ENCODE measurements at regions not wholly inside any gene's neighbourhood (a gene's known extent, or its start where the extent isn't known, plus 50 kb on each side); places are given as distances from the start of the nearest gene placed in this dataset.
"Not testable (repeated sequence)": the region's sequence is repeated elsewhere in the genome, so short reads cannot be mapped to it uniquely, and the experiment has no call there.

DNA sequence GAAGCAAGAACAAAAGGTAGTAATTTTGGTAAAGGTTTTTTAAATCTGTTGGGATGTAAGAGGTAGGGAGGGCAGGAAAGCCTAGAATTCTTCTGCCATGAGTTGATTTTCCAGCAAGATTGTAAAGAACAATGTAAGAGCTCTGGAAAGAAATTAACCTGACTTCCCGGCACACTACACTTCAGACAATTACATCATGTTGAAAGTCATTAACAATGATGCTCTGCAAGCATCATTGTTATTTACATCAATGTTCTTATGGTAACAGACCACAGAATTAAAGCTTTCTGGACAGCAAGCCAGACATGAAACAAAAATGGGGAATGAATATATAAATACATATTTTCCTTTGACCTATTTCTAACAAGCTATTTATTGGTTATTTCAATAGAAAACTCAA, 342.2 kb downstream of the CEP170 start:
- not testable (repeated sequence) for H3K9me3 ChIP-seq (ENCODE audit: control insufficient read depth in 2 of 2, low read length in 2 of 2); H3K36me3 Mint-ChIP-seq

DNA sequence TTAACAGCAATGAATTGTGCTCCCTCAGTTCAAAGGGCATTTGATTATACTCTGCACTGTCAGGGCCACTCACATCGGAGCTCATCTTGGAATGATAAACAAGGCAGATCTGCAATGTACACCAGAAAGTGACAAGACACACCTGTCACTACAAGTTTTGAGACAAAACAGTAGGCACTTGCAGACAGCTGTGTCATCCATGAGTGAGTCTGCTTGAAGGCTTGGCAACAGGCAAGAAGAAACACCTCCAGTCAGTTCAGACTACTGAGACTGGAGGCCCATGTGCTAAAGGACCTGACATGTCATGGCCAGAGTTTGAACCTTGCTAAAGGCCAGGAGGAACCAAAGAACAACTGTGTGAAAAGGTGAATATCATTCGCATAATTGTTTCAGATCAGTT, 354.5 kb downstream of the CEP170 start:
- not testable (repeated sequence) for H3K4me3 Mint-ChIP-seq; H3K4me1 ChIP-seq (ENCODE audit: control insufficient read depth, insufficient read depth, low read length, poor library complexity, severe bottlenecking); H3K4me3 ChIP-seq (ENCODE audit: low read depth, low read length); H3K36me3 ChIP-seq (ENCODE audit: control insufficient read depth, insufficient read depth, low read length); H3K27me3 Mint-ChIP-seq; H3K4me1 Mint-ChIP-seq; H3K27ac ChIP-seq (ENCODE audit: insufficient read depth, low read length, poor library complexity, severe bottlenecking); H3K27me3 ChIP-seq (ENCODE audit: control insufficient read depth, insufficient read depth, low read length); H3K36me3 Mint-ChIP-seq; H3K9me3 ChIP-seq (ENCODE audit: control insufficient read depth in 2 of 2, low read length in 2 of 2); H3K9me3 Mint-ChIP-seq; DNase-seq; H3K27ac Mint-ChIP-seq; ATAC-seq (ENCODE audit: low read depth in 2 of 2)

More for the DNA sequence above, 342.2 kb downstream of the CEP170 start:
- H3K4me1 ChIP-seq (ENCODE audit: control insufficient read depth, insufficient read depth, low read length, poor library complexity, severe bottlenecking); H3K27ac ChIP-seq (ENCODE audit: insufficient read depth, low read length, poor library complexity, severe bottlenecking); H3K4me3 ChIP-seq (ENCODE audit: low read depth, low read length); H3K9me3 Mint-ChIP-seq; H3K4me3 Mint-ChIP-seq; ATAC-seq (ENCODE audit: low read depth in 2 of 2); H3K27me3 Mint-ChIP-seq; DNase-seq; H3K27me3 ChIP-seq (ENCODE audit: control insufficient read depth, insufficient read depth, low read length); H3K4me1 Mint-ChIP-seq; H3K27ac Mint-ChIP-seq; H3K36me3 ChIP-seq (ENCODE audit: control insufficient read depth, insufficient read depth, low read length): not testable (repeated sequence)

DNA sequence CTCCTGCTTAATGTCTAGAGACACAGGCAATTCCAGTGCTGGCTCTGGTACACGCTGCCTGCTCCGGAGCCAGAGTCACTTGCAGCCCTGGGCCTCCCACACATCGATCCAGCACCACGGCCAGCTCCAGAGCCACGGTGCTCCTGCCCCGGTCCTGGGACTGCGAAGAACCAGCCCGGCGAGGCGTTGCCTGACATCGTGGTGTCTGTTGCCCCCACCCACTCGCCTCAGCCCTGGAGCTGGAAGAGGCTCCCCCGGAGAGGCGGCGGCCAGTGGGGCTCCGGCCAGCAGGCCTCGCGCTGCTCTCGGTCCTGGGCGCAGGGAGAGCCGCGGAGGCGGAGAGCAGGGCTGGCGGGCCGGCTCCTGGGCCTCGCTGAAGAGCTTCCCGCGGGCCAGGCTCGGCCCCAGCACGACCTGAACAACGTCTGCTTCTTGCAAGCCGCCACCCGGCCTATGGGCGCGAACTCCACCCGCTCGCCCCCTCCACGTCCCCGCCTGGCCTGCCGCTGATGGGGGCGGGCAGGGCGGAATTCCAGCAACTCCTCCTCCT, 364.8 kb downstream of the CEP170 start:
- H3K4me1 Mint-ChIP-seq = no peaks in the 10 kb centered on the region
- Histone ChIP-seq H3K4me3 (ENCODE audit: low read depth, low read length) (no peak overlapping the region), H3K4me1 (ENCODE audit: control insufficient read depth, insufficient read depth, low read length, poor library complexity, severe bottlenecking) (no peaks in the 10 kb centered on the region), H3K36me3 (ENCODE audit: control insufficient read depth, insufficient read depth, low read length) (no peaks in the 10 kb centered on the region), H3K27ac (ENCODE audit: insufficient read depth, low read length, poor library complexity, severe bottlenecking) (no peak overlapping the region), H3K9me3 (ENCODE audit: control insufficient read depth in 2 of 2, low read length in 2 of 2) (no peaks in the 10 kb centered on the region), H3K27me3 (ENCODE audit: control insufficient read depth, insufficient read depth, low read length) (no peaks in the 10 kb centered on the region)
- H3K36me3 Mint-ChIP-seq = no peaks in the 10 kb centered on the region
- ATAC-seq (ENCODE audit: low read depth in 2 of 2) (no peak), DNase-seq (no peak)
- no peak overlapping the region for H3K27ac Mint-ChIP-seq
- H3K4me3 Mint-ChIP-seq = no peak overlapping the region
- H3K9me3 Mint-ChIP-seq = peaks cover 0 to 9% (median 0%) of the 10 kb centered on the region in 7 donors
- H3K27me3 Mint-ChIP-seq = no peaks in the 10 kb centered on the region

DNA sequence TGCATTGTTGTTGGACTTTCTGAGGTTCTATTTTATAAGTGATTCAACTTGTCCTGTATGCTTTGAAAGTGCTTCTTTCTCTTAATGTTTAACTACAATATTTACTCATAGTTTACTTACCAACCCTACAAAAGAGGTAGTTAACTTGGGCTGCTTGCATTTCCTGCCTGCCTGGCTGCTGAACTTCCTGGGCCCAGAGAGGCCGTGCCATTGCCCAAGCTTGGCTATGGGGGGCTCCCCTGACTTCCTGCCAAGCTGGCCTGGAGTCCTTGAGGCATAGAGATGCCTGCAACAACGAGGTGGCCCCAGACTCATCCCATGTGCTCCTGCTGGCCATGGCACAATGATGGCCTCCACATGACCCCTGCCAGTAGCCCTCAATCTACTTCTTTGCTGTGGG, 361.6 kb upstream of the PLD5 start:
- no peak overlapping the region for H3K27ac Mint-ChIP-seq
- H3K27me3 Mint-ChIP-seq = no peaks in the 10 kb centered on the region
- DNase-seq (no peak), ATAC-seq (ENCODE audit: low read depth in 2 of 2) (no peak)
- Histone ChIP-seq H3K4me1 (ENCODE audit: control insufficient read depth, insufficient read depth, low read length, poor library complexity, severe bottlenecking) (no peaks in the 10 kb centered on the region), H3K9me3 (ENCODE audit: control insufficient read depth in 2 of 2, low read length in 2 of 2) (no peaks in the 10 kb centered on the region), H3K27me3 (ENCODE audit: control insufficient read depth, insufficient read depth, low read length) (no peaks in the 10 kb centered on the region), H3K27ac (ENCODE audit: insufficient read depth, low read length, poor library complexity, severe bottlenecking) (no peak overlapping the region), H3K36me3 (ENCODE audit: control insufficient read depth, insufficient read depth, low read length) (no peaks in the 10 kb centered on the region), H3K4me3 (ENCODE audit: low read depth, low read length) (no peak overlapping the region)
- no peaks in the 10 kb centered on the region for H3K4me1 Mint-ChIP-seq
- no peak overlapping the region for H3K4me3 Mint-ChIP-seq
- no peaks in the 10 kb centered on the region for H3K36me3 Mint-ChIP-seq
- peaks cover 0 to 5% (median 0%) of the 10 kb centered on the region in 7 donors for H3K9me3 Mint-ChIP-seq

- not testable (repeated sequence) for H3K27me3 ChIP-seq (ENCODE audit: control insufficient read depth, insufficient read depth, low read length); H3K4me1 Mint-ChIP-seq; H3K27ac Mint-ChIP-seq; H3K27me3 Mint-ChIP-seq; H3K9me3 Mint-ChIP-seq; H3K36me3 ChIP-seq (ENCODE audit: control insufficient read depth, insufficient read depth, low read length); H3K9me3 ChIP-seq (ENCODE audit: control insufficient read depth in 2 of 2, low read length in 2 of 2); DNase-seq; H3K27ac ChIP-seq (ENCODE audit: insufficient read depth, low read length, poor library complexity, severe bottlenecking); H3K36me3 Mint-ChIP-seq; H3K4me3 Mint-ChIP-seq; H3K4me3 ChIP-seq (ENCODE audit: low read depth, low read length); ATAC-seq (ENCODE audit: low read depth in 2 of 2); H3K4me1 ChIP-seq (ENCODE audit: control insufficient read depth, insufficient read depth, low read length, poor library complexity, severe bottlenecking)
Measured at GRCh38 chr1:242880022-242880421, 355.5 kb upstream of the PLD5 start.

DNA sequence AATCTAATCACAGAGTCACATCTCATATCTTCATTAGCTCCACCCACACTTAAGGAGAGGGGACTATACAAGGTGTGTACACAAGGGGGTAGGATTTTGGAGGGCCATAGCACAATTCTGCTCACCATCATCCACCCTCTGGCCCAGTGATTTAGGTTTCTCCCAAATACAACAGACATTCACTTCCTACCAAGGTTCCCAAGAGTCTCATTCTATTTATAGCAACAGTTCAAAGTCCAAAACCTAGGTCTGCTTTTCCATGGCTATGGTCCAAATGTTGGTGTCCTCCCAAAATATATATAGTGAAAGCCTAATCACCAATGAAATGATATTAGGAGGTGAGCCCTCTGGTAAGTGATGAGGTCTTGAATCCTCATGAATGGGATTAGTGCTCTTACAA, 353.2 kb upstream of the PLD5 start:
- no peak overlapping the region for H3K4me3 ChIP-seq (ENCODE audit: low read depth, low read length)
- H3K27me3 ChIP-seq (ENCODE audit: control insufficient read depth, insufficient read depth, low read length) = no peaks in the 10 kb centered on the region
- no peaks in the 10 kb centered on the region for H3K4me1 ChIP-seq (ENCODE audit: control insufficient read depth, insufficient read depth, low read length, poor library complexity, severe bottlenecking)
- no peaks in the 10 kb centered on the region for H3K36me3 ChIP-seq (ENCODE audit: control insufficient read depth, insufficient read depth, low read length)
- no peaks in the 10 kb centered on the region for H3K4me1 Mint-ChIP-seq
- H3K4me3 Mint-ChIP-seq = no peak overlapping the region
- no peak overlapping the region for H3K27ac Mint-ChIP-seq
- no peak for DNase-seq
- no peaks in the 10 kb centered on the region for H3K27me3 Mint-ChIP-seq
- H3K27ac ChIP-seq (ENCODE audit: insufficient read depth, low read length, poor library complexity, severe bottlenecking) = no peak overlapping the region
- H3K9me3 ChIP-seq (ENCODE audit: control insufficient read depth in 2 of 2, low read length in 2 of 2) = no peaks in the 10 kb centered on the region
- no peak for ATAC-seq (ENCODE audit: low read depth in 2 of 2)
- no peaks in the 10 kb centered on the region for H3K9me3 Mint-ChIP-seq
- no peaks in the 10 kb centered on the region for H3K36me3 Mint-ChIP-seq

- no peaks in the 10 kb centered on the region for H3K27me3 Mint-ChIP-seq
- DNase-seq (no peak), ATAC-seq (ENCODE audit: low read depth in 2 of 2) (no peak)
- H3K4me1 Mint-ChIP-seq = no peaks in the 10 kb centered on the region
- Histone ChIP-seq H3K27me3 (ENCODE audit: control insufficient read depth, insufficient read depth, low read length) (no peaks in the 10 kb centered on the region), H3K4me3 (ENCODE audit: low read depth, low read length) (no peak overlapping the region), H3K27ac (ENCODE audit: insufficient read depth, low read length, poor library complexity, severe bottlenecking) (no peak overlapping the region), H3K36me3 (ENCODE audit: control insufficient read depth, insufficient read depth, low read length) (no peaks in the 10 kb centered on the region), H3K9me3 (ENCODE audit: control insufficient read depth in 2 of 2, low read length in 2 of 2) (no peaks in the 10 kb centered on the region), H3K4me1 (ENCODE audit: control insufficient read depth, insufficient read depth, low read length, poor library complexity, severe bottlenecking) (no peaks in the 10 kb centered on the region)
- H3K9me3 Mint-ChIP-seq = no peaks in the 10 kb centered on the region
- H3K4me3 Mint-ChIP-seq = no peak overlapping the region
- H3K27ac Mint-ChIP-seq = no peak overlapping the region
- no peaks in the 10 kb centered on the region for H3K36me3 Mint-ChIP-seq
Measured at GRCh38 chr1:242877229-242877628, 352.7 kb upstream of the PLD5 start.

DNA sequence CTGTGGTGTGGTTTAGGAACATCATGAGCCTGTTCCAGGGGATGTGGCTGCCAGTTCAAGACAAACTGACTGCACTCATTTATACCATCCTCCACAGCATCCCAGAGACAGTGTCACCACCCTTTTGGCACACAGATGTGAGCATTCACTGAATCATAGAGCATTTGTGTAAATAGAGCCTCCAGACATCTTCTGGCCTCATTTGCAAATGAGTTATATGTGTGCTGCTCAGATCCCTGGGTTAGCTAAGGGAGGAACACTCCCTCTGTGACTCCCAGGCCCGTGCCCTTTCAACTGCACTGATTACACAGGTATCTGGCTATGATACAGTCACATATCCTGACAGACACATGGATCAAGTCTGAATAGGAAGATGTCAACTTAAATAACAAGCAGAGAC, 351.5 kb upstream of the PLD5 start:
- no peak for ATAC-seq (ENCODE audit: low read depth in 2 of 2)

More for the DNA sequence above, 351.5 kb upstream of the PLD5 start:
- H3K27ac ChIP-seq (ENCODE audit: insufficient read depth, low read length, poor library complexity, severe bottlenecking) = no peak overlapping the region
- no peaks in the 10 kb centered on the region for H3K27me3 ChIP-seq (ENCODE audit: control insufficient read depth, insufficient read depth, low read length)
- H3K4me1 ChIP-seq (ENCODE audit: control insufficient read depth, insufficient read depth, low read length, poor library complexity, severe bottlenecking) = no peaks in the 10 kb centered on the region
- Mint-ChIP-seq H3K27me3 (no peaks in the 10 kb centered on the region), H3K36me3 (no peaks in the 10 kb centered on the region), H3K4me1 (no peaks in the 10 kb centered on the region), H3K9me3 (no peaks in the 10 kb centered on the region), H3K27ac (no peak overlapping the region), H3K4me3 (no peak overlapping the region)
- H3K9me3 ChIP-seq (ENCODE audit: control insufficient read depth in 2 of 2, low read length in 2 of 2) = no peaks in the 10 kb centered on the region
- no peak overlapping the region for H3K4me3 ChIP-seq (ENCODE audit: low read depth, low read length)
- DNase-seq = no peak
- no peaks in the 10 kb centered on the region for H3K36me3 ChIP-seq (ENCODE audit: control insufficient read depth, insufficient read depth, low read length)

Measured in CD4-positive, CD25-positive, alpha-beta regulatory T cell (primary cell).